ENCODE measurements at regions not wholly inside any gene's neighbourhood (a gene's known extent, or its start where the extent isn't known, plus 50 kb on each side); places are given as distances from the start of the nearest gene placed in this dataset.

DNA sequence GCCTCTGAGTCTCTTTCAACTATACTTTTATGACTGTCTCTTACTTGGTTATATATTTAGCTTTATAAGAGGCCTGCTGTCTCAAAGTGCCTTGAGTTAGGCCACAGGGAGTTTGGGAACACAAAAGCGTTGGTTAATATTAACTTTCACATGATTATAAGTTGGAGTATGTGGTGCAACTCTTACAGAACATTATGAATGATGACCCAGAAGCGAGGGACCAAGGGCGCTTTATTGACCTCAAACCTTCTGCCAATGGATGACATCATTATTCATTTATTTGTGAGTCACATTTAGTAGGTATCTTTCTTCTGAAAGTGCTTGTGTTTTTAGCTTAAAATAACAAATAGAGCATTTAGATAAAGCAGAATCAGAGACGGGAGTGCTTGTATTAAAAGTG is 298.0 kb upstream of the ZC3H12C start:
- no peak for DNase-seq (ENCODE audit: extremely low spot score, unreplicated experiment)
- Mint-ChIP-seq H3K27me3 (ENCODE audit: unreplicated experiment) (no peaks in the 10 kb centered on the region), H3K4me1 (ENCODE audit: unreplicated experiment) (no peaks in the 10 kb centered on the region), H3K36me3 (ENCODE audit: unreplicated experiment) (no peaks in the 10 kb centered on the region), H3K27ac (ENCODE audit: unreplicated experiment) (no peak overlapping the region), H3K4me3 (ENCODE audit: unreplicated experiment) (no peak overlapping the region), H3K9me3 (ENCODE audit: unreplicated experiment) (peaks cover 6% of the 10 kb centered on the region)
- no peak for TF ChIP-seq CTCF (IDR thresholded peaks at IDR 0.05)

GRCh38 chr11:109796253-109796652 is 296.9 kb upstream of the ZC3H12C start:
- H3K4me1 Mint-ChIP-seq (ENCODE audit: unreplicated experiment), result no peaks in the 10 kb centered on the region

DNA sequence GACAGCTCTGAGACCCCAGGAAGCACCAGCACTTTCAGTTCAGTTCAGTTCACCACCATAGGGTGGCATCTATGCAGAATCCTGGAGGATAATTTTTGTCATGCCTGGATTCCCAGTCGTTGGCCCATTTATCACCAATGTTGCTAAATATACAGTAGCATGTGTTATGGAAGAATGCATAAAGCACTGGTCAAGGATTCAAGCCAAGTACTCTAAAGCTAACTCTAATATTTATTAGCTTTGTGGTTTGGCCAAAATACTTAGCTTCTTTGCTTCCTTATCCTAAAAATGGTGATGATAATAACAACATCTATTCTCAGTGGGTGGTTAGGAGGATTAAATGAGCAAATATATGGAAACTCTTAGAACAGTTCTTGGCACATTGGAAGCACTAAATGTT is 294.7 kb upstream of the ZC3H12C start:
- H3K36me3 Mint-ChIP-seq (ENCODE audit: unreplicated experiment), result no peaks in the 10 kb centered on the region
- H3K4me1 Mint-ChIP-seq (ENCODE audit: unreplicated experiment), result no peaks in the 10 kb centered on the region
- no peaks in the 10 kb centered on the region for H3K27me3 Mint-ChIP-seq (ENCODE audit: unreplicated experiment)
- no peak for TF ChIP-seq CTCF (IDR thresholded peaks at IDR 0.05)
- DNase-seq (ENCODE audit: extremely low spot score, unreplicated experiment), result no peak
- H3K9me3 Mint-ChIP-seq (ENCODE audit: unreplicated experiment), result peaks cover 19% of the 10 kb centered on the region
- H3K4me3 Mint-ChIP-seq (ENCODE audit: unreplicated experiment), result no peak overlapping the region
- H3K27ac Mint-ChIP-seq (ENCODE audit: unreplicated experiment), result no peak overlapping the region

More at GRCh38 chr11:109796253-109796652, 296.9 kb upstream of the ZC3H12C start:
- no peak for DNase-seq (ENCODE audit: extremely low spot score, unreplicated experiment)
- Mint-ChIP-seq H3K9me3 (ENCODE audit: unreplicated experiment) (peaks cover 11% of the 10 kb centered on the region), H3K27me3 (ENCODE audit: unreplicated experiment) (no peaks in the 10 kb centered on the region), H3K27ac (ENCODE audit: unreplicated experiment) (no peak overlapping the region), H3K4me3 (ENCODE audit: unreplicated experiment) (no peak overlapping the region), H3K36me3 (ENCODE audit: unreplicated experiment) (no peaks in the 10 kb centered on the region)
- TF ChIP-seq CTCF (IDR thresholded peaks at IDR 0.05), result no peak

DNA sequence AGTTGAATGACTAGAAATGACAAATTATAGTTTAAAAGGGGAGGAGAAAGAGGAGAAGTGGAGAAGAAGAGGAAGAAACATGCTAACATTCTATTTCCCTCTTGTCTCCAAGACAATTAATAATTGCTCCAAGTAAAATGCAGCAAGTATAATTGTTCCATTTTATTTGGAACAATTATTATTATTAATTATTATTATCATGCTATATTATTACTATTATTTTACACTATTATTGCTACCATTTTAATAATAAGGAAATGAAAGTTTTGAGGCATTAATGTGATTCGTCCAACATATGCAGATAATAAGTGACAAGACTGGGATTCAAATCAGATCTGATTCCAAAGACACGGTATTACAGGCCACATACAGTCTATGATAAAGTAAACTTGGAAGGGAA is 293.6 kb upstream of the ZC3H12C start:
- Mint-ChIP-seq H3K36me3 (ENCODE audit: unreplicated experiment) (no peaks in the 10 kb centered on the region), H3K4me1 (ENCODE audit: unreplicated experiment) (no peaks in the 10 kb centered on the region), H3K9me3 (ENCODE audit: unreplicated experiment) (peaks cover 17% of the 10 kb centered on the region), H3K4me3 (ENCODE audit: unreplicated experiment) (no peak overlapping the region), H3K27ac (ENCODE audit: unreplicated experiment) (no peak overlapping the region), H3K27me3 (ENCODE audit: unreplicated experiment) (no peaks in the 10 kb centered on the region)
- DNase-seq (ENCODE audit: extremely low spot score, unreplicated experiment), result no peak
- no peak for TF ChIP-seq CTCF (IDR thresholded peaks at IDR 0.05)

DNA sequence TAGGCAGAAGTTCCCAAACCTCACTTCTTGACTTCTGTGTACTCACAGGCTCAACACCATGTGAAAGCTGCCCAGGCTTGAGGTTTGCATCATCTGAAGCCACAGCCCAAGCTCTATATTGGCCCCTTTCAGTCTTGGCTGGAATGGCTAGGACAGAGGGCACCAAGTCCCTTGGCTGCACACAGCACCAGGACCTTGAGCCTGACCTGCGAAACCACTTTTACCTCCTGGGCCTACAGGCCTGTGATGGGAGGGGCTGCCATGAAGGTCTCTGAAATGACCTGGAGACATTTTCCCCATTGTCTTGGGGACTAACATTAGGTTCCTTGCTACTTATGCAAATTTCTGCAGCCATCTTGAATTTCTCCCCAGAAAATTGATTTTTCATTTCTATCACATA is 288.3 kb upstream of the ZC3H12C start:
- no peak for DNase-seq (ENCODE audit: extremely low spot score, unreplicated experiment)
- TF ChIP-seq CTCF (IDR thresholded peaks at IDR 0.05), result no peak
- no peaks in the 10 kb centered on the region for H3K36me3 Mint-ChIP-seq (ENCODE audit: unreplicated experiment)
- peaks cover 31% of the 10 kb centered on the region for H3K9me3 Mint-ChIP-seq (ENCODE audit: unreplicated experiment)
- H3K4me3 Mint-ChIP-seq (ENCODE audit: unreplicated experiment), result no peak overlapping the region
- H3K27ac Mint-ChIP-seq (ENCODE audit: unreplicated experiment), result no peak overlapping the region
- peaks cover 8% of the 10 kb centered on the region for H3K4me1 Mint-ChIP-seq (ENCODE audit: unreplicated experiment)
- H3K27me3 Mint-ChIP-seq (ENCODE audit: unreplicated experiment), result no peaks in the 10 kb centered on the region

Data from osteocyte (in vitro differentiated cells).